Mucosa of stomach (tissue), 1 donor: ENCODE measurements at regions not wholly inside any gene's neighbourhood (a gene's known extent, or its start where the extent isn't known, plus 50 kb on each side); places are given as distances from the start of the nearest gene placed in this dataset.
"Not testable (repeated sequence)": the region's sequence is repeated elsewhere in the genome, so short reads cannot be mapped to it uniquely, and the experiment has no call there.

ENCODE experiments used
- H3K27me3 ChIP-seq: one replicate; pipeline ENCODE4 v1.7.0; 2013; ENCODE audit warnings: mild to moderate bottlenecking, low read length; ENCODE audit not compliant: control insufficient read depth, insufficient read depth
- H3K36me3 ChIP-seq: one replicate; pipeline ENCODE4 v1.7.0; 2013; ENCODE audit warnings: low read length; ENCODE audit not compliant: control insufficient read depth, insufficient read depth
- H3K4me1 ChIP-seq: one replicate; pipeline ENCODE4 v1.7.0; 2013; ENCODE audit warnings: mild to moderate bottlenecking, low read length; ENCODE audit not compliant: control insufficient read depth, insufficient read depth
- H3K4me3 ChIP-seq: one replicate; pipeline ENCODE4 v1.7.0; 2013; ENCODE audit warnings: low read length
- H3K9ac ChIP-seq: one replicate; pipeline ENCODE4 v1.7.0; 2013; ENCODE audit warnings: mild to moderate bottlenecking, low read length, moderate library complexity
- H3K9me3 ChIP-seq: one replicate; pipeline ENCODE4 v1.7.0; 2013; ENCODE audit warnings: mild to moderate bottlenecking, low read length, moderate library complexity; ENCODE audit not compliant: control insufficient read depth
- donor health status: Pancreatic carcinoma.

DNA sequence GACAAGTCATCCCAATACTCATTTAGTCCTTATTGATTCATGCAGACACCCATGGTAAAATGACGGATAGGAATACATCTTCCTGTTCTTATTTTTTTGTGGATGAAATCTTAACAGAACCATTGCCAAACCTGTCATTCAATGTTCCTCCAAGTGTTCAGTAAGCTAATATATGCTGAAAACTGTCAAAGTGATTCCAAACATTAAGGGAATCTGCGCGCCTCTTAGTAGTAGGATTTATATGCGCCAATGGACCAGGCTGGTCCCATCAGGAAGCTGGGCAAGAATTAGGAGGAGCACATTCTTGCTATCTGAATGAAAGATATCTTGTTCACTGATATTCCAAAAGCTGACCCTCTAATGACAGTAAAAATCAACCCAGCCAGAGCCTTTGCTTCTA lies 168.9 kb upstream of the STMND1 start:
- Histone ChIP-seq H3K36me3 (no peaks in the 10 kb centered on the region), H3K27me3 (no peaks in the 10 kb centered on the region), H3K4me1 (no peaks in the 10 kb centered on the region), H3K9ac (no peak overlapping the region), H3K4me3 (no peak overlapping the region), H3K9me3 (no peaks in the 10 kb centered on the region)

- H3K4me1 ChIP-seq = not testable (repeated sequence)
Measured at GRCh38 chr6:16931079-16931478, 169.8 kb upstream of the ATXN1 start.

GRCh38 chr6:16930432-16930831 lies 169.2 kb upstream of the ATXN1 start:
- no peaks in the 10 kb centered on the region for H3K27me3 ChIP-seq
- H3K4me1 ChIP-seq = no peaks in the 10 kb centered on the region
- no peak overlapping the region for H3K9ac ChIP-seq
- no peaks in the 10 kb centered on the region for H3K36me3 ChIP-seq
- no peaks in the 10 kb centered on the region for H3K9me3 ChIP-seq
- no peak overlapping the region for H3K4me3 ChIP-seq

More at GRCh38 chr6:16931079-16931478, 169.8 kb upstream of the ATXN1 start:
- H3K9ac ChIP-seq, H3K36me3 ChIP-seq, H3K27me3 ChIP-seq, H3K9me3 ChIP-seq, H3K4me3 ChIP-seq: not testable (repeated sequence)

DNA sequence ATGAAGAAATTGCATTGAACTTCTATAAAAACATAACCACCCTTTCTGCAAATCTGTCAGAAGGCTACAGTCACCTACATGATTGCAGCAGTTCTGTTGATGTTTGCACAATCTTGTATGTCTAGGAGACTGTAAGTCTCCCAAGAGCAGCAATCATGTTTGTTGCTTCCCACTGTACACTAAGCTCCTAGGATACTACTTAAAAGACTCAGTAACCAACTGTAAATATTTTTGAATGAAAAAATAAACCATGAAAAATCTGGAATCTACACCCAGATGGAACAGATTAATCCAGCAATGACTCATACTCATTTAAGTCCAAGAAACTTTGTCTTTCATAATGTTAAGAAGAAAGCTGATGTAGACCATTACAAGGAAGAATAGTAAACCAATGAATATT lies 168.5 kb upstream of the ATXN1 start:
- no peak overlapping the region for H3K9ac ChIP-seq

GRCh38 chr6:16928387-16928786 lies 167.1 kb upstream of the ATXN1 start:
- no peaks in the 10 kb centered on the region for H3K27me3 ChIP-seq
- no peaks in the 10 kb centered on the region for H3K36me3 ChIP-seq
- H3K9me3 ChIP-seq = no peaks in the 10 kb centered on the region
- H3K4me1 ChIP-seq = no peaks in the 10 kb centered on the region
- no peak overlapping the region for H3K4me3 ChIP-seq
- H3K9ac ChIP-seq = no peak overlapping the region

More for the DNA sequence above, 168.5 kb upstream of the ATXN1 start:
- Histone ChIP-seq H3K4me3 (no peak overlapping the region), H3K36me3 (no peaks in the 10 kb centered on the region), H3K4me1 (no peaks in the 10 kb centered on the region), H3K27me3 (no peaks in the 10 kb centered on the region), H3K9me3 (no peaks in the 10 kb centered on the region)

GRCh38 chr6:16927205-16927604 lies 165.9 kb upstream of the ATXN1 start:
- Histone ChIP-seq H3K4me3 (no peak overlapping the region), H3K36me3 (no peaks in the 10 kb centered on the region), H3K4me1 (no peaks in the 10 kb centered on the region), H3K9me3 (no peaks in the 10 kb centered on the region), H3K9ac (no peak overlapping the region), H3K27me3 (no peaks in the 10 kb centered on the region)

GRCh38 chr6:16925461-16925860 lies 164.2 kb upstream of the ATXN1 start:
- Histone ChIP-seq H3K4me3 (no peak overlapping the region), H3K4me1 (no peaks in the 10 kb centered on the region), H3K9me3 (no peaks in the 10 kb centered on the region), H3K27me3 (no peaks in the 10 kb centered on the region), H3K36me3 (no peaks in the 10 kb centered on the region), H3K9ac (no peak overlapping the region)

- H3K4me1 ChIP-seq = no peaks in the 10 kb centered on the region
- H3K27me3 ChIP-seq = no peaks in the 10 kb centered on the region
- H3K4me3 ChIP-seq = no peak overlapping the region
- no peak overlapping the region for H3K9ac ChIP-seq
- H3K9me3 ChIP-seq = no peaks in the 10 kb centered on the region
- no peaks in the 10 kb centered on the region for H3K36me3 ChIP-seq
Measured at GRCh38 chr6:16922282-16922681, 161.0 kb upstream of the ATXN1 start.

DNA sequence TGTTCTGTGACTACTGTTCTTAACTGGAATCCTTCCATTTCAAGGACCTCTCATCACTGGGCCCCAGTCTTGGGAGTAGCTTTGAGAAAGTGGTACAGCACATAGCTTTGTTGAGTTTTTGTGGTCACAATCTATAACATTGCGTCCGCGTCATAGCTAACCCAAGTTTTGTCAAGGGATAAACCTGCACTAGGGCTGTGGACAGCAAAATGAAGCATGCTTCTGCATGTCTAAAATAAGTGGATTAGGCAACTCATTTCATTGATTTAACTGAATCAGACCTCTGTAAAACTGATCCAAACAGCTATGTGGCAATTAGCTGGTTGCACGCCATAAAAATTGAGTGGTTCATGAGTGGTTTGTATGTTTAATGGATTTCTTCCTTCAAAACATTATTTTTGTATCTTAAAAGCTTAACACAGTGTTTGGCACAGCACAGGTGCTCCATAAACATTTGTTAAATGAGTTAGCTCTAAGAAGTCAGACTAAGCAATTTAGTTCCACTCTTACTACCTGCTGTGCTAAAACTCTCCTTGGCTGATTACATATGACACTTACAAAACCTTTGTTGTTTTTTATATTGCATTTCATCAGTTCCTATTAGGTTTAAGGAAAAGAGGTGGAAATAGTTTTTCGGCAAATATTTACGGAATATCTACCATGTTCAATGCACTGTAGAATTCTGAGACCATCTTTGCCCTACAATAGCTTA lies 160.3 kb upstream of the ATXN1 start:
- Histone ChIP-seq H3K4me1 (no peaks in the 10 kb centered on the region), H3K9me3 (no peaks in the 10 kb centered on the region), H3K36me3 (no peaks in the 10 kb centered on the region), H3K27me3 (no peaks in the 10 kb centered on the region), H3K4me3 (no peak overlapping the region), H3K9ac (no peak overlapping the region)

DNA sequence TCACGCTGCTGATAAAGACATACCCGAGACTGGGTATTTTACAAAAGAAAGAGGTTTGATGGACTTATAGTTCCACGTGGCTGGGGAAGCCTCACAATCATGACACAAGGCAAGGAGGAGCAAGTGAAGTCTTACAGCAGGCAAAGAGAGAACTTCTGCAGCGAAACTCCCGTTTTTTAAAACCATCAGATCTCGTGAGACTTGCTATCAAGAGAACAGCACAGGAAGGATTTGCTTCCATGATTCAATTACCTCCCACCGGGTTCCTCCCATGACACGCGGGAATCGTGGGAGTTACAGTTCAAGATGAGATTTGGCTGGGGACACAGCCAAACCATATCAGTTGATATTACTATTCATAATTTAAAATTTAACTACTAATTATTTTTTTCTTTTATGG lies 157.3 kb upstream of the ATXN1 start:
- Histone ChIP-seq H3K4me1 (no peaks in the 10 kb centered on the region), H3K9me3 (no peaks in the 10 kb centered on the region), H3K36me3 (no peaks in the 10 kb centered on the region), H3K27me3 (no peaks in the 10 kb centered on the region), H3K9ac (no peak overlapping the region), H3K4me3 (no peak overlapping the region)

GRCh38 chr6:16914184-16914583 lies 152.9 kb upstream of the ATXN1 start:
- H3K9me3 ChIP-seq = no peaks in the 10 kb centered on the region
- H3K9ac ChIP-seq = no peak overlapping the region
- H3K36me3 ChIP-seq = no peaks in the 10 kb centered on the region
- H3K27me3 ChIP-seq = no peaks in the 10 kb centered on the region
- no peak overlapping the region for H3K4me3 ChIP-seq
- no peaks in the 10 kb centered on the region for H3K4me1 ChIP-seq

- no peak overlapping the region for H3K4me3 ChIP-seq
- H3K9ac ChIP-seq = no peak overlapping the region
- no peaks in the 10 kb centered on the region for H3K4me1 ChIP-seq
- H3K9me3 ChIP-seq = no peaks in the 10 kb centered on the region
- no peaks in the 10 kb centered on the region for H3K27me3 ChIP-seq
- H3K36me3 ChIP-seq = no peaks in the 10 kb centered on the region
Measured at GRCh38 chr6:16912756-16913155, 151.5 kb upstream of the ATXN1 start.

- no peaks in the 10 kb centered on the region for H3K36me3 ChIP-seq
- no peaks in the 10 kb centered on the region for H3K4me1 ChIP-seq
- no peaks in the 10 kb centered on the region for H3K9me3 ChIP-seq
- no peak overlapping the region for H3K4me3 ChIP-seq
- H3K9ac ChIP-seq = no peak overlapping the region
- no peaks in the 10 kb centered on the region for H3K27me3 ChIP-seq
Measured at GRCh38 chr6:16911088-16911487, 149.8 kb upstream of the ATXN1 start.
